Fibroblast of the conjunctiva (primary cell): ENCODE measurements at regions not wholly inside any gene's neighbourhood (a gene's known extent, or its start where the extent isn't known, plus 50 kb on each side); places are given as distances from the start of the nearest gene placed in this dataset.

Experiments used
- DNase-seq: peaks from one replicate; pipeline ENCODE4 v3.0.0-alpha.2; 2010; ENCODE audit warnings: low read depth

- DNase-seq, result no peak
Measured at GRCh38 chr11:96614101-96614500, 224.3 kb downstream of the JRKL start.

- no peak for DNase-seq
Measured at GRCh38 chr11:96614846-96615245, 225.0 kb downstream of the JRKL start.

- DNase-seq, result no peak
Measured at GRCh38 chr11:96620464-96621044, 230.7 kb downstream of the JRKL start.

- DNase-seq, result no peak
Measured at GRCh38 chr11:96621161-96621560, 231.3 kb downstream of the JRKL start.

- DNase-seq, result no peak
Measured at GRCh38 chr11:96622026-96622634, 232.3 kb downstream of the JRKL start.

- no peak for DNase-seq
Measured at GRCh38 chr11:96624126-96624525, 234.3 kb downstream of the JRKL start.

- no peak for DNase-seq
Measured at GRCh38 chr11:96627376-96627775, 237.6 kb downstream of the JRKL start.

- no peak for DNase-seq
Measured at GRCh38 chr11:96635655-96636054, 245.8 kb downstream of the JRKL start.

GRCh38 chr11:96641261-96641660, 251.4 kb downstream of the JRKL start:
- no peak for DNase-seq

GRCh38 chr11:96642583-96642982, 252.8 kb downstream of the JRKL start:
- no peak for DNase-seq

GRCh38 chr11:96643173-96643572, 253.4 kb downstream of the JRKL start:
- DNase-seq, result no peak

- DNase-seq, result no peak
Measured at GRCh38 chr11:96647621-96648020, 257.8 kb downstream of the JRKL start.

- DNase-seq, result no peak
Measured at GRCh38 chr11:96648991-96649390, 259.2 kb downstream of the JRKL start.

- DNase-seq, result no peak
Measured at GRCh38 chr11:96652516-96652915, 262.7 kb downstream of the JRKL start.

- no peak for DNase-seq
Measured at GRCh38 chr11:96655474-96655873, 265.7 kb downstream of the JRKL start.

GRCh38 chr11:96658436-96658835, 268.6 kb downstream of the JRKL start:
- DNase-seq, result no peak

GRCh38 chr11:96664110-96664509, 274.3 kb downstream of the JRKL start:
- DNase-seq, result no peak

GRCh38 chr11:96680211-96681018, 290.6 kb downstream of the JRKL start:
- no peak for DNase-seq

GRCh38 chr11:96681019-96681716, 291.4 kb downstream of the JRKL start:
- DNase-seq, result no peak

- no peak for DNase-seq
Measured at GRCh38 chr11:96694338-96694737, 304.5 kb downstream of the JRKL start.

- DNase-seq, result no peak
Measured at GRCh38 chr11:96696731-96697130, 306.9 kb downstream of the JRKL start.

- DNase-seq, result no peak
Measured at GRCh38 chr11:96697466-96697865, 307.7 kb downstream of the JRKL start.

GRCh38 chr11:96704847-96705246, 315.0 kb downstream of the JRKL start:
- DNase-seq, result no peak
